Lung microvascular endothelial cell (primary cell): ENCODE measurements at regions not wholly inside any gene's neighbourhood (a gene's known extent, or its start where the extent isn't known, plus 50 kb on each side); places are given as distances from the start of the nearest gene placed in this dataset.
"Not testable (repeated sequence)": the region's sequence is repeated elsewhere in the genome, so short reads cannot be mapped to it uniquely, and the experiment has no call there.

Experiments
- DNase-seq, 2 donors: peaks; one replicate each; pipeline versions ENCODE4 v3.0.0 to v3.0.0-alpha.2; 2010; ENCODE audit warnings: low read depth in 2 of 2

- DNase-seq: no peak
Observed at GRCh38 chr7:51633006-51633405, 316.4 kb upstream of the COBL start.

DNA sequence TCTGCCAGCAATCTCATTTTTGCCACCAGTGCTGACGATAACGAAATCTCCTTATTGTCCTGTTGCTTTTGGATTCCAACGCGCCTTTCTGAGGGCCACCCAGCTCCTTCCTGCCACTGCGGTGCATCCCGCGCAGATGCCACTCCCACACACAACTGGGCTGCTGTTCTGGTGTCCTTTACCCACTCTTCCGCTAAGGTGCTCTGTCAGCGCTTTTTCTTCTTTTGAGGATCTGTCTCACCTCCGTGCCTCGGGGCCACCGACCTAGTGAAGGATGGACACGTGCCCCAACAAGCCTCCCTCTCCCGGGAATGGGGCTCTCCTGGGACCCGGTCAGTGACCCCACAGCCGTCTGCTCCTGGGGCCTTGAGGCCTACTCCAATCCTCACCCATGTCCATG is 314.3 kb upstream of the COBL start:
- DNase-seq: no peak

GRCh38 chr7:51629206-51629605 is 312.6 kb upstream of the COBL start:
- no peak for DNase-seq

DNA sequence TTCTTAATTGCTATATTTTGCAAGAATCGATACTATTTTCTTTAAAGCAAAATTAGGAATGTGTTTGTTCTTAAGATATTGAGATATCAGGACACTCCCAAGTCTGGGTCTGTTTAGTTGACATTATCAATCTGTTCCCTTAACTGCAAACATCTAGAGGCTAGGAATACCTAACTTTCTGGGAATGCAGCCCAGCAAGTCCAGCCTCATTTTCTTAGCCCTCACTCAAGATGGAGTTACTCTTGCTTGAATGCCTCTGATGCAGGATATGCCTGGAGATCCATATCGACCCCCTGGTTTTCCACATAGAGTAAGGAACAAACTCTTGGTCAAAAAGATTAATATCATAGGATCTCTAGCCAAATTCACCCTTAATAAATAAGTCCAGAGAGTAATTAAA is 305.3 kb upstream of the COBL start:
- DNase-seq: no peak

- no peak for DNase-seq
Observed at GRCh38 chr7:51620706-51621105, 304.1 kb upstream of the COBL start.

- no peak for DNase-seq
Observed at GRCh38 chr7:51619880-51620279, 303.3 kb upstream of the COBL start.

DNA sequence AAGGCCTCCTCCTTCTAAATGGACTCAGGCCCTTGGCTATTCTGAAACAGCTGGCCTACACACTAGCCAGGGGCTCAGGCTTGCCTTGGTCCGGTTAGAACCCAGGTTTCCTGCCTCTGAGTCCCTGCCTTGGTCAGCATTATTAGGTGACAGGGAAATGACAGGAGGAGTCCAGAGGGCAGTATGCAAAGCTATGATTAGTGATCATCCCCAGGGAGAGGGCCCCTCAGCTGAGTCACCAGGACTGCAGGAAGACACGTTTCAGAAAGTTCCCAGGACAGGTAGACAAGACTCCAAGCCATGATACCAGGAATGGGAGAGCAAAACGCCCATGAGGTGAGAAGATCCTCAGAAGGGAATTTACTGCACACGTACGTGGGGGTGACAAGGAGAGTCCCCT is 301.1 kb upstream of the COBL start:
- no peak for DNase-seq

DNA sequence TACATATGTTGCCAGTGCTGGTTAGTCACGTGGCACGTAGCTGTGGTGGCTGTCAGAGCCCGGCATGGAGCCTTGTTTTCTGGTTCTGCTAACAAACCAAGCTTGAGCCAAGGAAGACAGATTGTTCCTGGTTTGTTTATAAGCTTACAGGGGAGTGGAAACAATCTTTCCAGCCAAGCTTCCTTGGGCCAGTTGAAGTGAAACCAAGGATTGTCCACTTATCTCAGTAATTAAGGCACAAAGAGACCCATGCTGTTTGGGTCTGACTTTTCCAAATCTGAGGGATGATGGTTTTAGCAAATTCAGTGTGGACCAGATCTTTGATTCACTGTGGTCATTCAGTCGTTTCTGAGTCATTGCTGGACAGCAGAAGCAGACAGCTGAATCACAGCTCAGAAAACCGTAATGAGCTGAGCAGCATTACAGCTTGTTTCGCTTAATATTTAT is 297.3 kb upstream of the COBL start:
- DNase-seq: no peak

DNA sequence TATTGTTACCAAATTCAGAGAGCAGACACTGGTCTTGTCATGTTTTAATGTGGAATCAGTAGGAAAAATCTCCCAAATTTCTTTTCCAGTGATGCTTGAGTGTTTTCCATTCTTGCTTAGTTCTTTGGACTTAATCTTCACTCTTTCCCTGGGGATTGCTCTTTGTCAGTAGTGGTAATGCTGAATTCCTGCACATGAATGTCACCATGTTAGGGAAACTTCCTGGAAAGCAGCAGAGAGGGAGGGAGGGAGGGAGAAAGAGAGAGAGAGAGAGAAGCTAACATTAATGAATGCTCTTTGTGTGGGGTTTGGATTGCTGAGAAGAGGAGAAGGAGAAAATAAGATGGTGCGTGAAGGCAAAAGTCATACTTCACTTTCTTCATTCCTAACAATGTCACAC is 295.3 kb upstream of the COBL start:
- DNase-seq: no peak

- DNase-seq: no peak
Observed at GRCh38 chr7:51607447-51607846, 290.8 kb upstream of the COBL start.

DNA sequence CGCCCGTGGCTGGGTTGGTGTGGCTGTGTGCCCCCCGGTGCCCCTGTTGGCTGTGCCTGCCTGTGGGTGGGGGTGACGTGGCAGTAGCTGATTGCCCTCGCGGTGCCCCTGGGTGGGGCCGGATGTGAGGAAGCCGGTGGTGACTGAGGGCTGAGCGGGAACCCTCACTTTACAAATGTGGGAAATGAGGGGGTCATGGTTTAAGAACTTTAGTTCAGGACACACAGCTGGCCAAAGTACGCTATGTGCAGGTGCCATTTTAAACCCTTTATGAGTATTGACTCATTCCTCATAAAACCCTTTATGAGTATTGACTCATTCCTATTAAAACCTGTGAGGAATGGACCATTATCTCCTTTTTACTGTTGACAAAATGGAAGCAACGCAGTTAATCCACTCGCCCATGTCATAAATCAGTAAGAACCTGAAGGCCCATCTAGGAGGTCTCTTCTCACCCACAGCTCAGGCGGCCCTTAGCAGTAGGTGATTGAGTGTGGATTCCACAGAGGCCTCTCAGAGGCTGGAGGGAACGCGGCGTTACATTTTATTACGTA is 290.1 kb upstream of the COBL start:
- DNase-seq: no peak

GRCh38 chr7:51602376-51602775 is 285.8 kb upstream of the COBL start:
- no peak for DNase-seq

GRCh38 chr7:51601461-51601860 is 284.9 kb upstream of the COBL start:
- DNase-seq: no peak

GRCh38 chr7:51599935-51600334 is 283.3 kb upstream of the COBL start:
- not testable (repeated sequence) for DNase-seq

DNA sequence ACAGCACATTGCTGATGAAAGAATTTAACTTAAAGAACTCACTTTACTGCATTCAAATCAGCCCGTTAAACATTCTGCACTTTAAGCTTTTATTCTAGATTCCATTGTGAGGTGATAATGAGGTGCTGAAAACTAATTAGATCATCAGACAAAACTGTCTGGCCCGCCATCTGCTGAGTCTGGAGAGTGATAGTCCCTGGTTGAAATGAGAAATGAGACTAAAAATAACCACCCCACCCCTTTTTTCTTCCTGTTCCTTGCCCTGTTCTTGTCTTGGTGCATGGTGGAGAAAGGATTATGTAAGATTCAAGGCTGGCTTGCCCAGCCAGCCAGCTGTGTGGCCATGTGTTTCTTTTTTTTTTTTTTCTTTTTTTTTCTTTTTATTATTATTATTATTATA is 277.0 kb upstream of the COBL start:
- no peak for DNase-seq

GRCh38 chr7:51592842-51593599 is 276.4 kb upstream of the COBL start:
- no peak for DNase-seq

DNA sequence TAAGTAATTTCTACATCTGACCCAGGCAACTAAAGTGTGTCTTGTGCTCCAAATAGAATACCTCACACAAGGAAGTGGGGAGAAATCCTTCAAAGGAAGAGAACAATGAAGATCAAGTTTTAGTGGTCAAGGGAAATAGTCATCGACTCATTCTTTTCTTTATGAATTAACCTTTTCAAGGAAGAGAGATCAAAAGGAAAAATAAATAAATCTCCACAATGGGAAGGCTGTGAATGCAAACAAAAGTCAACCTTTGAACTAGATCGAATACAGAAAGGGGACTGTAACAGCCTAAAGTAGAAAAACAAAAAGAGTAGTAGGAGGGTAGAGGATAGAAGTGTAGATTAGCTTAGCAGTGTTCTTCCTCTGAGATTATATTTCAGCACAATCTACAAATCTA is 274.6 kb upstream of the COBL start:
- no peak for DNase-seq

DNA sequence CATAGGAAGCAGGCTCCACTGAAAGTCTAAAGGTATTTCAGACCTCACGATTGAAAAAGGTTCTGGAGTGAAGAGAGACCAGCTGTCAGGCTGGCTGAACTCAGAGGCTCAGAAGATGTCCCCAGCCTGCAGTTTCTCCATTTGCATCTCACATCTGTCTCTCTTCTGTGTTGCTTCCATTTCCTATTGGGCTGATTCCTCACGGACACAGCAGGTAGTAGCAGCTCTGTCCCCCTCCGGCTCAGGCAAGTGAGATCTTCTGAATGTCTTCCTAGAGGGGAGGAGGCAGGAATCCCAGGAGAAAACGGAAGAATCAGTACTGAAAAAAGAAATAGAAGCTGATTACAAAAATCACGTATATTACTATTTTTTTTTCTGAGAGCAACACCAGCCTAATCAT is 274.1 kb upstream of the COBL start:
- no peak for DNase-seq

- DNase-seq: no peak
Observed at GRCh38 chr7:51589111-51589510, 272.5 kb upstream of the COBL start.

- DNase-seq: no peak
Observed at GRCh38 chr7:51587604-51588003, 271.0 kb upstream of the COBL start.

DNA sequence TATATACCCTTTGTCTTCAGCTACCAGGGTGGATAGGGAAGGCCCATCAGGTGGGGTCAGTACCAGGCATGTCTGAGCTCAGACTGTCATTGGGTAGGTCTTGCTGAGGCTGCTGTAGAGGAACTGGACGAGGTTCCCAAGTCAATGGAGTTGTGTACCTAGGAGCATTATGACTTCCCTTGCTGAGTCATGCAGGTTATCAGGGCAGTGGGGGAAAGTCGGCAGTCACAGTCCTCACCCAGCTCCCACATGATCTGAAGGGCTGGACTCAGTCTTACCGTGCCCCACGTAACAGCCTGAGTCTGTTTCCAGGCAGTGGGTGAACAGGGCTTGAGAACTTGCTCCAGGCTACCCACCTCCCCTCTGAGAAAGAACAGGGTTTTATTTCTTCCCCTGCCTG is 260.8 kb upstream of the COBL start:
- DNase-seq: no peak

GRCh38 chr7:51569581-51569980 is 253.0 kb upstream of the COBL start:
- no peak for DNase-seq

DNA sequence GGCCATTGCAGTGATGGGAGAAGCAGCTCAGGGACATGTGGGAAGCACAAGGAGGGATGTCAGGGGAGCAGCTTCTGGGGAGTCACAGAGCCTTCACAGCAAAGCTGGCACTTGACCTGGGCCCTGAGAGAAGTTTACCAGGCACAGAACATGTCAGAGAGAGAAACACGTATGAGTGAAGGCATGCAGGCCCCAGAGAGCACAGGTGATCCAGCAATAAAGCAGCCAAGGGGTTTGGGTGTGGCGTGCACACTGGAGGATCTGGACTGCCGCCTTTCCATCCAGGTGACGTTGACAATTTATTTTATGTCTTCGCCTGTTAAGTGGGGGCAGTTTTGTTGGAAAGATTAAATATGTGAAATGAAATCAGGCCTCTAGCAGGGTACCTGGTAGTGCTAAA is 252.6 kb upstream of the COBL start:
- DNase-seq: no peak

GRCh38 chr7:51551070-51551469 is 234.5 kb upstream of the COBL start:
- DNase-seq: no peak
